ENCODE measurements at regions not wholly inside any gene's neighbourhood (a gene's known extent, or its start where the extent isn't known, plus 50 kb on each side); places are given as distances from the start of the nearest gene placed in this dataset.
"Not testable (repeated sequence)": the region's sequence is repeated elsewhere in the genome, so short reads cannot be mapped to it uniquely, and the experiment has no call there.

GRCh38 chr7:125421407-125421806 lies 491.8 kb upstream of the POT1 start:
- ATAC-seq (ENCODE audit: low read depth in 2 of 2); H3K4me3 Mint-ChIP-seq; H3K36me3 Mint-ChIP-seq; DNase-seq; H3K27me3 Mint-ChIP-seq; H3K27ac Mint-ChIP-seq; H3K4me1 Mint-ChIP-seq: not testable (repeated sequence)
- peaks cover 0 to 20% (median 9%) of the 10 kb centered on the region in 7 donors for H3K9me3 Mint-ChIP-seq

- Mint-ChIP-seq H3K4me3 (no peak overlapping the region), H3K27ac (peak overlapping the region in 1 of 6 donors; percentile 42), H3K36me3 (no peaks in the 10 kb centered on the region), H3K9me3 (peaks cover 0 to 8% (median 4%) of the 10 kb centered on the region in 7 donors), H3K27me3 (no peaks in the 10 kb centered on the region), H3K4me1 (no peaks in the 10 kb centered on the region)
- ATAC-seq (ENCODE audit: low read depth in 2 of 2), result no peak
- DNase-seq, result no peak
These were observed 483.5 kb upstream of the POT1 start for GRCh38 chr7:125412890-125413665.

GRCh38 chr7:125409921-125410320 lies 480.3 kb upstream of the POT1 start:
- Mint-ChIP-seq H3K9me3 (peaks cover 0 to 2% (median 0%) of the 10 kb centered on the region in 7 donors), H3K4me1 (no peaks in the 10 kb centered on the region), H3K4me3 (no peak overlapping the region), H3K36me3 (no peaks in the 10 kb centered on the region), H3K27me3 (no peaks in the 10 kb centered on the region), H3K27ac (no peak overlapping the region)
- ATAC-seq (ENCODE audit: low read depth in 2 of 2) (no peak), DNase-seq (no peak)

GRCh38 chr7:125406111-125406510 lies 476.5 kb upstream of the POT1 start:
- DNase-seq, result no peak
- Mint-ChIP-seq H3K27ac (no peak overlapping the region), H3K27me3 (no peaks in the 10 kb centered on the region), H3K4me3 (no peak overlapping the region), H3K4me1 (no peaks in the 10 kb centered on the region), H3K36me3 (no peaks in the 10 kb centered on the region), H3K9me3 (peaks cover 0 to 1% (median 0%) of the 10 kb centered on the region in 7 donors)
- no peak for ATAC-seq (ENCODE audit: low read depth in 2 of 2)

GRCh38 chr7:125399408-125399807 lies 469.8 kb upstream of the POT1 start:
- H3K36me3 Mint-ChIP-seq, result no peaks in the 10 kb centered on the region
- DNase-seq (no peak), ATAC-seq (ENCODE audit: low read depth in 2 of 2) (no peak)
- H3K4me3 Mint-ChIP-seq, result no peak overlapping the region
- peaks cover 0 to 9% (median 3%) of the 10 kb centered on the region in 7 donors for H3K9me3 Mint-ChIP-seq
- no peaks in the 10 kb centered on the region for H3K4me1 Mint-ChIP-seq
- no peaks in the 10 kb centered on the region for H3K27me3 Mint-ChIP-seq
- H3K27ac Mint-ChIP-seq, result no peak overlapping the region

GRCh38 chr7:125396466-125397151 lies 467.0 kb upstream of the POT1 start:
- DNase-seq, result no peak
- Mint-ChIP-seq H3K36me3 (no peaks in the 10 kb centered on the region), H3K4me1 (no peaks in the 10 kb centered on the region), H3K27ac (no peak overlapping the region), H3K9me3 (peaks cover 0 to 9% (median 3%) of the 10 kb centered on the region in 7 donors), H3K27me3 (no peaks in the 10 kb centered on the region), H3K4me3 (no peak overlapping the region)
- no peak for ATAC-seq (ENCODE audit: low read depth in 2 of 2)

GRCh38 chr7:125391921-125392320 lies 462.3 kb upstream of the POT1 start:
- Mint-ChIP-seq H3K36me3 (no peaks in the 10 kb centered on the region), H3K4me1 (no peaks in the 10 kb centered on the region), H3K9me3 (peaks cover 0 to 6% (median 4%) of the 10 kb centered on the region in 7 donors), H3K4me3 (no peak overlapping the region), H3K27me3 (no peaks in the 10 kb centered on the region), H3K27ac (no peak overlapping the region)
- ATAC-seq (ENCODE audit: low read depth in 2 of 2), result no peak
- no peak for DNase-seq

GRCh38 chr7:125390981-125391380 lies 461.4 kb upstream of the POT1 start:
- H3K4me1 Mint-ChIP-seq, result no peaks in the 10 kb centered on the region
- H3K36me3 Mint-ChIP-seq, result no peaks in the 10 kb centered on the region
- no peaks in the 10 kb centered on the region for H3K27me3 Mint-ChIP-seq
- H3K4me3 Mint-ChIP-seq, result no peak overlapping the region
- H3K9me3 Mint-ChIP-seq, result peaks cover 0 to 6% (median 4%) of the 10 kb centered on the region in 7 donors
- DNase-seq (no peak), ATAC-seq (ENCODE audit: low read depth in 2 of 2) (no peak)
- H3K27ac Mint-ChIP-seq, result no peak overlapping the region

GRCh38 chr7:125386211-125386610 lies 456.6 kb upstream of the POT1 start:
- ATAC-seq (ENCODE audit: low read depth in 2 of 2) (no peak), DNase-seq (no peak)
- Mint-ChIP-seq H3K4me1 (no peaks in the 10 kb centered on the region), H3K27ac (no peak overlapping the region), H3K4me3 (no peak overlapping the region), H3K9me3 (peaks cover 0 to 14% (median 5%) of the 10 kb centered on the region in 7 donors), H3K36me3 (no peaks in the 10 kb centered on the region), H3K27me3 (no peaks in the 10 kb centered on the region)

- Mint-ChIP-seq H3K36me3 (no peaks in the 10 kb centered on the region), H3K9me3 (peaks cover 0 to 14% (median 2%) of the 10 kb centered on the region in 7 donors), H3K27ac (no peak overlapping the region), H3K27me3 (no peaks in the 10 kb centered on the region), H3K4me3 (no peak overlapping the region), H3K4me1 (no peaks in the 10 kb centered on the region)
- DNase-seq, result no peak
- ATAC-seq (ENCODE audit: low read depth in 2 of 2), result no peak
These were observed 453.7 kb upstream of the POT1 start for GRCh38 chr7:125383324-125383723.

GRCh38 chr7:125382401-125382800 lies 452.8 kb upstream of the POT1 start:
- ATAC-seq (ENCODE audit: low read depth in 2 of 2) (no peak), DNase-seq (no peak)
- H3K27me3 Mint-ChIP-seq, result no peaks in the 10 kb centered on the region
- no peaks in the 10 kb centered on the region for H3K36me3 Mint-ChIP-seq
- no peak overlapping the region for H3K27ac Mint-ChIP-seq
- H3K9me3 Mint-ChIP-seq, result peaks cover 0 to 14% (median 2%) of the 10 kb centered on the region in 7 donors
- no peak overlapping the region for H3K4me3 Mint-ChIP-seq
- H3K4me1 Mint-ChIP-seq, result no peaks in the 10 kb centered on the region

- peaks cover 0 to 2% (median 0%) of the 10 kb centered on the region in 7 donors for H3K9me3 Mint-ChIP-seq
- no peak overlapping the region for H3K4me3 Mint-ChIP-seq
- no peaks in the 10 kb centered on the region for H3K36me3 Mint-ChIP-seq
- no peak for ATAC-seq (ENCODE audit: low read depth in 2 of 2)
- no peak for DNase-seq
- no peak overlapping the region for H3K27ac Mint-ChIP-seq
- no peaks in the 10 kb centered on the region for H3K4me1 Mint-ChIP-seq
- H3K27me3 Mint-ChIP-seq, result no peaks in the 10 kb centered on the region
These were observed 446.3 kb upstream of the POT1 start for GRCh38 chr7:125375942-125376341.

- Mint-ChIP-seq H3K4me3 (no peak overlapping the region), H3K27ac (no peak overlapping the region), H3K27me3 (no peaks in the 10 kb centered on the region), H3K9me3 (peaks cover 0 to 3% (median 0%) of the 10 kb centered on the region in 7 donors), H3K4me1 (no peaks in the 10 kb centered on the region), H3K36me3 (no peaks in the 10 kb centered on the region)
- DNase-seq (no peak), ATAC-seq (ENCODE audit: low read depth in 2 of 2) (no peak)
These were observed 440.9 kb upstream of the POT1 start for GRCh38 chr7:125370502-125370901.

GRCh38 chr7:125363873-125364272 lies 434.2 kb upstream of the POT1 start:
- H3K9me3 Mint-ChIP-seq, result peaks cover 0 to 4% (median 0%) of the 10 kb centered on the region in 7 donors
- no peak overlapping the region for H3K27ac Mint-ChIP-seq
- ATAC-seq (ENCODE audit: low read depth in 2 of 2) (no peak), DNase-seq (no peak)
- no peak overlapping the region for H3K4me3 Mint-ChIP-seq
- no peaks in the 10 kb centered on the region for H3K36me3 Mint-ChIP-seq
- H3K27me3 Mint-ChIP-seq, result no peaks in the 10 kb centered on the region
- no peaks in the 10 kb centered on the region for H3K4me1 Mint-ChIP-seq

All from naive B cell (primary cell).